AG04449 (cell line): ENCODE measurements at regions not wholly inside any gene's neighbourhood (a gene's known extent, or its start where the extent isn't known, plus 50 kb on each side); places are given as distances from the start of the nearest gene placed in this dataset.

Source experiments
- CTCF ChIA-PET: fragments of 350-600 bp; formaldehyde crosslinking; extraction: SDS; loops from one replicate; lab custom pipeline; 2021; ENCODE audit warnings: antibody characterized with exemption; lab: Yijun Ruan, JAX
- POLR2A ChIA-PET: fragments of 400-600, 350-600 bp; formaldehyde crosslinking; extraction: SDS; loops from one replicate; lab custom pipeline; 2020; ENCODE audit warnings: antibody characterized with exemption, inconsistent platforms; lab: Yijun Ruan, JAX
- DNase-seq: peaks from one replicate; pipeline ENCODE4 v3.0.0-alpha.2; 2010; ENCODE audit warnings: low read depth, low spot score
- H3K4me3 ChIP-seq: 2 replicates; pipeline ENCODE4 v1.5.1; 2011; ENCODE audit warnings: low read depth, mild to moderate bottlenecking, control low read depth, low read length
- TF ChIP-seq, protein P1 (sequence below): IDR thresholded peaks from one replicate; pipeline ENCODE4 v1.5.1; 2011; ENCODE audit warnings: mild to moderate bottlenecking, moderate library complexity, low read length, control low read depth, inconsistent platforms; ENCODE audit not compliant: insufficient read depth; ENCODE audit errors: missing control alignments

DNA sequence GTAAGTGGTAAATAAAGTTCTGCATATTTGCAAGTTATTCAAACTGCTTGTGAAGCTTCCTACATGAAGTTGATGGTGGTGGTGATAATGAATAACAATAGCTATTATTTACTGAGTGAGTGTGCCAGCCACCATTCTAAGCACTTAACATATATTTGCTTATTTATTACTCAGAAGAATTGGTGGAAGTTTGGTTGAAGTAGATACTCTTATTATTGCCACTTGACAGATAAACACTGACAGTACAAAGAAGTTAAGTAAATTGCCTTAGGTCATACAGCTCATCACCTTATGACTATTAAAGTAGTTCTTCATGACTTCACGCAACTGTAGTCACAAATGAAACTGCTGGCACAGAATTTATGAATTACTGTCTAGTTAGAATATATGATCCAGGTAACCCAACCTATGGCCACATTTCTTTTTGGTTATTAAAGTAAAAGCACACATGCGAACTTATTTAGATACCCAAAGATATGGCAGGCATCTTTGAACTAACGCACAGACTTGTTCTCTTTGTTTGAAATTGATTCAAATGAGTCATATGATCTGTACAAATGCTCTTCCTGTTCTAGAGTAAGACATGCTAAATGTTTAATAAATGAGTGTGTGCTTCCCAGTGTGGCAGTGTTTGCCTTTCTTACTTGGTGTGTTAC, 99.8 kb upstream of the NR2F2 start:
- ChIA-PET POLR2A (no interaction called here), CTCF (no interaction called here)
- no peak for DNase-seq
- TF ChIP-seq, protein P1, sequence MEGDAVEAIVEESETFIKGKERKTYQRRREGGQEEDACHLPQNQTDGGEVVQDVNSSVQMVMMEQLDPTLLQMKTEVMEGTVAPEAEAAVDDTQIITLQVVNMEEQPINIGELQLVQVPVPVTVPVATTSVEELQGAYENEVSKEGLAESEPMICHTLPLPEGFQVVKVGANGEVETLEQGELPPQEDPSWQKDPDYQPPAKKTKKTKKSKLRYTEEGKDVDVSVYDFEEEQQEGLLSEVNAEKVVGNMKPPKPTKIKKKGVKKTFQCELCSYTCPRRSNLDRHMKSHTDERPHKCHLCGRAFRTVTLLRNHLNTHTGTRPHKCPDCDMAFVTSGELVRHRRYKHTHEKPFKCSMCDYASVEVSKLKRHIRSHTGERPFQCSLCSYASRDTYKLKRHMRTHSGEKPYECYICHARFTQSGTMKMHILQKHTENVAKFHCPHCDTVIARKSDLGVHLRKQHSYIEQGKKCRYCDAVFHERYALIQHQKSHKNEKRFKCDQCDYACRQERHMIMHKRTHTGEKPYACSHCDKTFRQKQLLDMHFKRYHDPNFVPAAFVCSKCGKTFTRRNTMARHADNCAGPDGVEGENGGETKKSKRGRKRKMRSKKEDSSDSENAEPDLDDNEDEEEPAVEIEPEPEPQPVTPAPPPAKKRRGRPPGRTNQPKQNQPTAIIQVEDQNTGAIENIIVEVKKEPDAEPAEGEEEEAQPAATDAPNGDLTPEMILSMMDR = no peak
- no peak overlapping the region for H3K4me3 ChIP-seq

DNA sequence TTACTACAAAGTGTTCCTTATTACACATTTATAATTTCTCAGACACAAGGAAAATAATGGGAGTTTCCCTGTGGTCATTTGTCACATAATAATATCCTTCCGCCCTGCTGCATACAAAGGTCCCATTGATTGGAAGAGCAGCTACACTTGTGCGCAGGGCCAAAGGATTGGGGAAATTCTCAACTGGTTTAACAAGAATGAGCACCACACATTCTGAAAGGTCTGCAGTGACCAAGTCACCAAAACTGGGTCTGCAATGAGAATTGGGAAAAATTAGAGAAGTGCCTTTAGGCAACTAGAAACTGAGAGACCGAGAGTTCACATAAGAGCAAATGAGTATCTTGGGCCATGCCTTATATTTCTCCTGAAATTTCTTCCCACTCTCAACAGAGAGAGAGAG, 98.2 kb upstream of the NR2F2 start:
- DNase-seq = no peak
- ChIA-PET CTCF (no interaction called here), POLR2A (no interaction called here)
- TF ChIP-seq, protein P1 = no peak
- no peak overlapping the region for H3K4me3 ChIP-seq

DNA sequence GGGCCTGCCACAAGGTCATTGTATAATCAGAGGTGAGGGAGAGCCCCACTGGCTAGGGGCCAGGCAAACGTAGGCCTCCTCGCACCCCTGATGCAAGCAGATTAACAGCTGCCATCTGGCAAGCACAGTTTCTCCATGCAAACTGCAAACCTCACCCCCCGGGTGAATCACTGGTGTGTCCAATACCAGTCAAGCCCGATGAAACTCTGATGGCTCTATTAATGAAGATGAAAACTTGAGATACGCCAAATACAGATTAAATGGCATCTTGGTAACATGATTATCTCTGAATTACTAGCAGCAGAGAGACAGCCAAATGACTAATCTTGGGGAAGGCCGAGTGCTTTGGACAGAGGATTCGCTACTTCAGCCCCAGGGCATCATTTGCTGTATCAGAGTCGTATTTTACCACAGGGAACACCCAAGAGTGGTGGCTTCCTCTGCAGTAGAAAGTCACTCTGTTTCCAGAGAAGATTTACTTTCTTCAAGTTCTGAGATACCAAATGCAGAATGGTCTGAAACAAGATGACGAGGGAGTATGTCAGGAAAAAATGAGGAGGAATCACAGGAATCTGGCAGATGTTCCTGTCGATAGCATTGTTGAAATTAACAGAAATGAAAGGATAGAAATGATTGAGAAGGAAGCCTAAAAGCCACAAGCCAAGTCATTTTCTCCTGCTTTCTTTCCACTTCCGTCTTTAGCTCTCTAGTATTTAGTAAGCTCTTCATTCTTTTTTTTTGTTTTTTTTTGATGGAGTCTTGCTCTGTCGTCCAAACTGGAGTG, 96.2 kb upstream of the NR2F2 start:
- peak; percentile 1 for DNase-seq
- H3K4me3 ChIP-seq = no peak overlapping the region
- POLR2A ChIA-PET = no interaction called here
- CTCF ChIA-PET = no interaction called here
- TF ChIP-seq, protein P1 = no peak

DNA sequence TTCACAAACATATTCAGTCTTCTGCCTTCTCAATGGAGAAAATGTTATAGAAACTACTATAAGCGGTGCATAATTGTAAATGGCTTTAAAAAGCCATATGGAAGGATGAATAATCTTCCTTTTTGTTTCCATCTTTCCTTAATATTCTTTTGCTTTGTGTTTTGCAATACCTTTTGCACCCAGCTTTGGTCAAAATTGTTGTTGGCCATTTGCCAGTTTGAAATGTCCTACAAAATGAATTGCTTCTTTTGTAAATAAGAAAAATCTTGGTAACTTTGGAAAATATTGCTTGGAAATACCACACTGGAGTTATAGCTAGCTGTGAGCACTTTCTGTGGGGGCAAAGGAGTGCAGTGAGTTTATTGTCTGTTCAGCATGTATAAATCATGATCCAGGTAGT, 93.5 kb upstream of the NR2F2 start:
- DNase-seq = no peak
- CTCF ChIA-PET = no interaction called here
- TF ChIP-seq, protein P1 = no peak
- H3K4me3 ChIP-seq = no peak overlapping the region
- POLR2A ChIA-PET = no interaction called here

DNA sequence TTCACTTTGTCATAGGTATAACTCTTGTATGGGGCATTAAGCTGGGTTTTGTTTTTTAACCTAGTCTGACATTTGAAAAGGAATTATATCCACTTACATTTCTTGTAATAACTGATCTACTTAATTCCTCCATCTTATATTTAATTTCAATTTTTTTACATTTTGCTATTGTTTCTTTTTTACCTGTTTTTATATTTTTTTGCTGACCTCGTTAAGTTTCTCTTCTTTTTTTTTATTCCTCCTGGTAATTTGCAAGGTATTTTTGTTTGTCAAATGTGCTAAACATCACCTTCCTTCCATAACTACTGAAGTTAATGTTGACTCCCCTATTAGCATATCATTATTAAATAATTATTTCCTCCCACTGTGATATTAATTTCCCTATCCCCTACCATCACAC, 87.7 kb upstream of the NR2F2 start:
- TF ChIP-seq, protein P1 = no peak
- CTCF ChIA-PET = no interaction called here
- DNase-seq = no peak
- no peak overlapping the region for H3K4me3 ChIP-seq
- POLR2A ChIA-PET = no interaction called here

DNA sequence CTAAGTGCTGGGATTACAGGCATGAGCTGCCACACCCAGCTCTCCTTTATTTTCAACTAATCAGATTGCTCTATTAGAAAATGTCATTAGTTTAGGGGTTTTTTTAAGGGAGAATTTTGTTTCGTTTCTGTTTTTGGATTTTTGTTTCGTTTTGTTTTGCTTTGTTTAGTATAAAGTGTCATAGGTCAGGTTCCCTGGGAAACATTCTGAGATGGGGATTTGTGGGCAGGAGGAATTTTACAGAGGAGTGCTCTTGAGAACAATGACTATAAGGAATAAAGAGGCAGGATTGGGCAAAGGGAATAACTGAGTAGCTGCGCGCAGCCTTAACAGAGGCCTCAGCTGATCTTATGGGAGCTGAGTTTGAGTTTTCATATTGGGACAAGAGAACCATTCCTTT, 86.8 kb upstream of the NR2F2 start:
- ChIA-PET CTCF (no interaction called here), POLR2A (no interaction called here)
- H3K4me3 ChIP-seq = no peak overlapping the region
- TF ChIP-seq, protein P1 = no peak
- DNase-seq = no peak
